SK-N-SH (cell line): ENCODE measurements at regions not wholly inside any gene's neighbourhood (a gene's known extent, or its start where the extent isn't known, plus 50 kb on each side); places are given as distances from the start of the nearest gene placed in this dataset.
"Not testable (repeated sequence)": the region's sequence is repeated elsewhere in the genome, so short reads cannot be mapped to it uniquely, and the experiment has no call there.

ENCODE experiments used
- CTCF ChIA-PET: fragments of 300-600, 350-600 bp; formaldehyde crosslinking; extraction: SDS; loops from one replicate; lab custom pipeline; 2021; lab: Yijun Ruan, JAX
- POLR2A ChIA-PET: fragments of 350-600 bp; sonication (Branson Sonifier 250); formaldehyde crosslinking; extraction: SDS; loops from one replicate; lab custom pipeline; 2020; ENCODE audit warnings: antibody characterized with exemption, inconsistent platforms; lab: Yijun Ruan, JAX
- DNase-seq: peaks from one replicate; pipeline ENCODE4 v3.0.0; 2012
- H2AFZ ChIP-seq: fragments of 200-600 bp; sonication (generic); 2 replicates; pipeline ENCODE4 v1.8.1; 2016; ENCODE audit warnings: antibody characterized with exemption, mild to moderate bottlenecking, low read depth
- H3F3A ChIP-seq: fragments of 200-600 bp; sonication (generic); replicated peaks from 2 replicates; pipeline ENCODE3; 2016; ENCODE audit warnings: antibody characterized with exemption, mild to moderate bottlenecking; ENCODE audit not compliant: insufficient read depth
- H3K27ac ChIP-seq, 2 experiments: fragments of 200-500 bp in 1 of 2; fragments of 200-600 bp in 1 of 2; sonication (Bioruptor generic) in 1 of 2; sonication (generic), shearing (Covaris generic) in 1 of 2; 2 replicates each; pipeline versions ENCODE4 v1.5.1 to v1.6.1; 2014 to 2016; ENCODE audit warnings: low read depth in 2 of 2, inconsistent platforms in 1 of 2, low read length in 1 of 2, mild to moderate bottlenecking in 1 of 2, mixed read lengths in 1 of 2
- H3K27me3 ChIP-seq: fragments of 200-600 bp; sonication (generic), shearing (Covaris generic); 2 replicates; pipeline ENCODE4 v1.6.1; 2016; ENCODE audit warnings: mixed run types; ENCODE audit not compliant: insufficient read depth
- H3K36me3 ChIP-seq, 2 experiments: fragments of 200-500 bp in 1 of 2; fragments of 200-600 bp in 1 of 2; sonication (Bioruptor generic) in 1 of 2; sonication (generic) in 1 of 2; replicated peaks in 1 of 2; 2 replicates each; pipeline versions ENCODE3 to v1.5.1; 2014 to 2016; ENCODE audit warnings: low read length in 1 of 2, mild to moderate bottlenecking in 1 of 2; ENCODE audit not compliant: insufficient read depth in 2 of 2, control insufficient read depth in 1 of 2
- H3K4me1 ChIP-seq, 2 experiments: fragments of 200-500 bp in 1 of 2; fragments of 200-600 bp in 1 of 2; sonication (Bioruptor generic) in 1 of 2; sonication (generic), shearing (Covaris generic) in 1 of 2; 2 replicates each; pipeline versions ENCODE4 v1.5.1 to v1.6.1; 2014 to 2016; ENCODE audit warnings: low read depth in 1 of 2, low read length in 1 of 2, mixed run types in 1 of 2; ENCODE audit not compliant: insufficient read depth in 2 of 2, control insufficient read depth in 1 of 2
- H3K4me2 ChIP-seq: fragments of 200-600 bp; sonication (generic), shearing (Covaris generic); 2 replicates; pipeline ENCODE4 v1.6.1; 2017; ENCODE audit warnings: mixed run types
- H3K4me3 ChIP-seq, 2 experiments: fragments of 200-500 bp in 1 of 2; fragments of 200-600 bp in 1 of 2; sonication (Bioruptor generic) in 1 of 2; sonication (generic), shearing (Covaris generic) in 1 of 2; 2 replicates each; pipeline versions ENCODE4 v1.5.1 to v1.8.1; 2014 to 2016; ENCODE audit warnings: low read depth in 2 of 2, inconsistent platforms in 1 of 2, low read length in 1 of 2, mild to moderate bottlenecking in 1 of 2, mixed read lengths in 1 of 2, moderate library complexity in 1 of 2
- H3K79me2 ChIP-seq: fragments of 200-600 bp; sonication (generic); 2 replicates; pipeline ENCODE4 v1.8.1; 2017; ENCODE audit warnings: mild to moderate bottlenecking; ENCODE audit not compliant: insufficient read depth
- H3K9ac ChIP-seq: fragments of 200-600 bp; sonication (generic); 2 replicates; pipeline ENCODE4 v1.6.1; 2017; ENCODE audit warnings: mixed run types
- H3K9me2 ChIP-seq: fragments of 200-600 bp; sonication (generic); 2 replicates; pipeline ENCODE4 v1.6.1; 2017; ENCODE audit warnings: mixed run types
- H3K9me3 ChIP-seq: fragments of 200-600 bp; sonication (generic); 2 replicates; pipeline ENCODE4 v1.6.1; 2017; ENCODE audit warnings: mixed run types, mild to moderate bottlenecking, moderate library complexity
- H4K20me1 ChIP-seq: fragments of 200-600 bp; sonication (generic); 2 replicates; pipeline ENCODE4 v1.6.1; 2017; ENCODE audit warnings: mild to moderate bottlenecking, mixed run types; ENCODE audit not compliant: insufficient read depth
- EZH2phosphoT487 ChIP-seq: fragments of 200-600 bp; sonication (generic); IDR thresholded peaks from 2 replicates; pipeline ENCODE4 v1.6.1; 2017; ENCODE audit warnings: low read depth, mixed run types, mild to moderate bottlenecking, antibody characterized with exemption, moderate library complexity, borderline replicate concordance
- MAX ChIP-seq: IDR thresholded peaks from 2 replicates; pipeline ENCODE4 v1.4.0; 2012; ENCODE audit warnings: low read depth
- NFIC ChIP-seq: IDR thresholded peaks from 2 replicates; pipeline ENCODE4 v1.4.0; 2012; ENCODE audit warnings: borderline replicate concordance
- RCOR1 ChIP-seq: fragments of 150-350 bp; IDR thresholded peaks from 2 replicates; pipeline ENCODE4 v1.6.1; 2017; ENCODE audit warnings: antibody characterized with exemption, low read length
- REST ChIP-seq: IDR thresholded peaks from 2 replicates; pipeline ENCODE4 v1.6.1; 2012; ENCODE audit warnings: mild to moderate bottlenecking, low read depth, low read length, moderate library complexity
- SMC3 ChIP-seq: IDR thresholded peaks from 2 replicates; pipeline ENCODE4 v1.6.1; 2012; ENCODE audit warnings: low read depth, low read length, improper control_type of control experiment
- TCF12 ChIP-seq: IDR thresholded peaks from 2 replicates; pipeline ENCODE4 v1.4.0; 2012
- WGBS: methylation state at CpG from one replicate; pipeline ENCODE4 v1.1.6; 2017; ENCODE audit warnings: low lambda C conversion rate; 5-methylcytosine and 5-hydroxymethylcytosine counted together

DNA sequence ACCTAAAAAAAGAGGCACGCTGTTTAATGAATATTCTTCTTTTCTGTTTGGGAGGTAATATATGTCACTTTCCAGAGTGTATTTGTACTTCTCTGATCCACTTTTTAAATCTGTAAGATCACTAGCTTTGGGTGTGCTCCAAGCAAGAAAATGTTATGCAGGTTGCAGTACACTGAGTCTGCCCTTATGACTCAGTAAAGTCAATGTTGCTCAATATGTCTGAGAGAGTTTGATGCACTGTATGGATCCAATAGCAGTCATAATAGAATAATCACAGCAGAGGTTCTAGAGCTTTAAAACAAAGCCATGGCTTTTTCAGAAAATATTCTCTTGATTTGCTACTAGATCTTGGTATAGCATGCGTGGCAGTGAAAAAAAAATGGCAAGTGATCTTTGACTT is 525.3 kb upstream of the HTR1E start:
- no peak overlapping the region for H3K27ac ChIP-seq
- H3K79me2 ChIP-seq: no peaks in the 10 kb centered on the region
- no peaks in the 10 kb centered on the region for H3K36me3 ChIP-seq
- H3K9me2 ChIP-seq: no peaks in the 10 kb centered on the region
- TF ChIP-seq TCF12: no peak
- TF ChIP-seq, all 33 proteins: peak for 0
- no peak overlapping the region for H3K4me2 ChIP-seq
- H3K9me3 ChIP-seq: no peaks in the 10 kb centered on the region
- no peaks in the 10 kb centered on the region for H3F3A ChIP-seq
- no peak overlapping the region for H3K4me3 ChIP-seq
- no peak for DNase-seq
- no peaks in the 10 kb centered on the region for H4K20me1 ChIP-seq
- no peak overlapping the region for H3K9ac ChIP-seq
- WGBS: 53% methylated on average over 2 of the region's 2 CpGs
- peaks cover 0 to 2% of the 10 kb centered on the region in 2 experiments; a peak in 1 of 4 replicates for H3K4me1 ChIP-seq
- H2AFZ ChIP-seq: no peak overlapping the region
- ChIA-PET CTCF (no interaction called here), POLR2A (no interaction called here)
- H3K27me3 ChIP-seq: no peaks in the 10 kb centered on the region

DNA sequence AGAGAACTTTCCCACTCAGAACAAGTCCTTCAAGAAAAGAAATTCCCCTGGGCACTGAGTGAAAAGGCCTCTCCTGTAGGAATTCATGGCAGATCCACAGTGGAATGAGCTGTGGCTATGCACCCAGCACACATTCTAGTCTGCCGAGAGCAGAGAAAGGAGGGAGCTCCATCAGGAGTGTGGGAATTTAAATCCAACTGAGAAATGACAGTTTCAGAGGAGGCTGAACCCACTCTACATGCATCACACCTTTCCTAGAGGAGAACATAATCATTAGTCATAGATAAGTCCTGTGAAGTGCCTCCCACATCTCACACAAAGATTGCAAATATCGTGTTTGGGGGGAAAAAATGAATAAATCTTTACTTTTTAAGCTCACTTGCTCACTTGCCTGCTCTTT is 530.2 kb upstream of the HTR1E start:
- no peak for DNase-seq
- H3K27ac ChIP-seq: no peak overlapping the region
- H2AFZ ChIP-seq: no peak overlapping the region
- H3K9me2 ChIP-seq: no peaks in the 10 kb centered on the region
- no peaks in the 10 kb centered on the region for H3K9me3 ChIP-seq
- H3K4me1 ChIP-seq: peaks cover 0 to 7% of the 10 kb centered on the region in 2 experiments; a peak in 1 of 4 replicates
- TF ChIP-seq MAX (no peak), RCOR1 (no peak), EZH2phosphoT487 (no peak), SMC3 (no peak), NFIC (no peak), REST (no peak)
- H3K36me3 ChIP-seq: no peaks in the 10 kb centered on the region
- H3K4me2 ChIP-seq: no peak overlapping the region
- no peak overlapping the region for H3K9ac ChIP-seq
- no peaks in the 10 kb centered on the region for H4K20me1 ChIP-seq
- ChIA-PET CTCF (no interaction called here), POLR2A (no interaction called here)
- H3K27me3 ChIP-seq: no peaks in the 10 kb centered on the region
- H3F3A ChIP-seq: no peaks in the 10 kb centered on the region
- H3K79me2 ChIP-seq: no peaks in the 10 kb centered on the region
- no peak overlapping the region for H3K4me3 ChIP-seq
- 22% methylated on average over 2 of the region's 2 CpGs for WGBS

DNA sequence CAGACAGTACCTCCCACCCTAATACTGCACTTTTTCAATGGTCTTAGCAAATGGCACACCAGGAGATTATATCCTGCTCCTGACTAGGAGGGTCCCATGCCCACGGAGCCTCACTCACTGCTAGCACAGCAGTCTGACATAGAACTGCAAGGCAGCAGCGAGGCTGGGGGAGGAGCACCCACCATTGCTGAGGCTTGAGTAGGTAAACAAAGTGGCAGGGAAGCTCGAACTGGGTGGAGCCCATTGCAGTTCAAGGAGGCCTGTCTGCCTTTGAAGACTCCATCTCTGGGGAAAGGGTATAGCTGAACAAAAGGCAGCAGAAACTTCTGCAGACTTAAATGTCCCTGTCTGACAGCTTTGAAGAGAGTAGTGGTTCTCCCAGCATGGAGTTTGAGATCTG is 544.5 kb upstream of the HTR1E start:
- H3K9me3 ChIP-seq, H3K4me3 ChIP-seq, H3K27ac ChIP-seq, CTCF ChIA-PET, H2AFZ ChIP-seq, H3K27me3 ChIP-seq, H3F3A ChIP-seq, H3K36me3 ChIP-seq, H3K4me2 ChIP-seq, DNase-seq, H3K79me2 ChIP-seq, POLR2A ChIA-PET, H4K20me1 ChIP-seq, H3K9ac ChIP-seq, H3K9me2 ChIP-seq, H3K4me1 ChIP-seq: not testable (repeated sequence)
- WGBS: 0% methylated on average over 1 of the region's 3 CpGs
